ENCODE measurements at regions not wholly inside any gene's neighbourhood (a gene's known extent, or its start where the extent isn't known, plus 50 kb on each side); places are given as distances from the start of the nearest gene placed in this dataset.
A peak's percentile ranks its signal among the peaks of the same experiment; 100 is the strongest.

- no peak for ATAC-seq
- H3K4me3 ChIP-seq, result no peak overlapping the region
- no peak overlapping the region for H3K4me3 Mint-ChIP-seq
Measured at GRCh38 chr4:57916479-57916878, 806.3 kb upstream of the IGFBP7 start.

GRCh38 chr4:57911203-57911602, 801.0 kb upstream of the IGFBP7 start:
- H3K79me2 ChIP-seq (replicated peaks; ENCODE audit: insufficient read depth), result no peaks in the 10 kb centered on the region
- Mint-ChIP-seq H3K36me3 (ENCODE audit: low read depth) (no peaks in the 10 kb centered on the region; the same call in 2 of the 3 replicates), H3K9me3 (peaks cover 4% of the 10 kb centered on the region; the same call in 1 of the 3 replicates), H3K27me3 (ENCODE audit: insufficient read depth, low read depth, poor library complexity) (peaks cover 3% of the 10 kb centered on the region), H3K4me1 (no peaks in the 10 kb centered on the region), H3K27ac (no peak overlapping the region), H3K4me3 (no peak overlapping the region)
- H4K20me1 ChIP-seq (replicated peaks; ENCODE audit: insufficient read depth), result no peaks in the 10 kb centered on the region
- H3K4me1 ChIP-seq (ENCODE audit: insufficient read depth), result no peaks in the 10 kb centered on the region
- no peaks in the 10 kb centered on the region; the same call in 1 of the 2 replicates for H3K9me2 ChIP-seq (ENCODE audit: insufficient read depth)
- no peaks in the 10 kb centered on the region for H3K27me3 ChIP-seq (ENCODE audit: insufficient read depth)
- ATAC-seq (no peak), DNase-seq (ENCODE audit: low spot score) (peak; percentile 1)
- no peaks in the 10 kb centered on the region for H3F3A ChIP-seq (replicated peaks; ENCODE audit: low read depth)
- H3K27ac ChIP-seq (ENCODE audit: low read depth), result no peak overlapping the region
- no peak overlapping the region for H3K4me2 ChIP-seq
- no peak overlapping the region for H3K4me3 ChIP-seq
- no peak overlapping the region for H2AFZ ChIP-seq
- no peaks in the 10 kb centered on the region for H3K36me3 ChIP-seq (ENCODE audit: insufficient read depth)
- TF ChIP-seq JUNB (IDR thresholded peaks at IDR 0.05; ENCODE audit: unreplicated experiment) (no peak), REST (IDR thresholded peaks at IDR 0.05; ENCODE audit: unreplicated experiment) (no peak), EZH2 (IDR thresholded peaks at IDR 0.05; ENCODE audit: low read depth, unreplicated experiment) (no peak), POLR2AphosphoS5 (IDR thresholded peaks at IDR 0.05; ENCODE audit: low read depth) (no peak), ZNF331 (CRISPR knock-in tag; IDR thresholded peaks at IDR 0.05; ENCODE audit: low read depth) (no peak), EZH2phosphoT487 (IDR thresholded peaks at IDR 0.05; ENCODE audit: unreplicated experiment) (no peak), NANOG (IDR thresholded peaks at IDR 0.05; ENCODE audit: borderline replicate concordance) (no peak), ETS1 (IDR thresholded peaks at IDR 0.05) (no peak), STAT1 (IDR thresholded peaks at IDR 0.05; ENCODE audit: unreplicated experiment) (no peak), CTCF (conservative IDR thresholded peaks at IDR 0.05; ENCODE audit: low read depth in 2 of 2) (no peak)

More at GRCh38 chr4:57916479-57916878, 806.3 kb upstream of the IGFBP7 start:
- Mint-ChIP-seq H3K27ac (no peak overlapping the region), H3K27me3 (ENCODE audit: insufficient read depth, low read depth, poor library complexity) (peaks cover 2% of the 10 kb centered on the region), H3K9me3 (peaks cover 28% of the 10 kb centered on the region), H3K4me1 (no peaks in the 10 kb centered on the region), H3K36me3 (ENCODE audit: low read depth) (peaks cover 13% of the 10 kb centered on the region)
- no peaks in the 10 kb centered on the region for H3K4me1 ChIP-seq (ENCODE audit: insufficient read depth)
- no peaks in the 10 kb centered on the region for H3F3A ChIP-seq (replicated peaks; ENCODE audit: low read depth)
- no peaks in the 10 kb centered on the region for H3K79me2 ChIP-seq (replicated peaks; ENCODE audit: insufficient read depth)
- H3K9me2 ChIP-seq (ENCODE audit: insufficient read depth), result no peaks in the 10 kb centered on the region; the same call in 1 of the 2 replicates
- no peak overlapping the region for H3K4me2 ChIP-seq
- H2AFZ ChIP-seq, result no peak overlapping the region
- no peaks in the 10 kb centered on the region for H3K36me3 ChIP-seq (ENCODE audit: insufficient read depth)
- H3K27me3 ChIP-seq (ENCODE audit: insufficient read depth), result no peaks in the 10 kb centered on the region
- no peak for DNase-seq (ENCODE audit: low spot score)
- H3K27ac ChIP-seq (ENCODE audit: low read depth), result no peak overlapping the region
- TF ChIP-seq ZNF331 (CRISPR knock-in tag; IDR thresholded peaks at IDR 0.05; ENCODE audit: low read depth), result no peak
- no peaks in the 10 kb centered on the region for H4K20me1 ChIP-seq (replicated peaks; ENCODE audit: insufficient read depth)

All from GM23338 (cell line).